Endothelial cell of umbilical vein (primary cell): ENCODE measurements at regions not wholly inside any gene's neighbourhood (a gene's known extent, or its start where the extent isn't known, plus 50 kb on each side); places are given as distances from the start of the nearest gene placed in this dataset.

Experiments used
- EZH2 ChIP-seq: IDR thresholded peaks from 2 replicates; pipeline ENCODE4 v1.6.1; 2012; ENCODE audit warnings: borderline replicate concordance, low read depth, mild to moderate bottlenecking, moderate library complexity, low read length, inconsistent platforms; ENCODE audit not compliant: severe bottlenecking
- JUN ChIP-seq: IDR thresholded peaks from 2 replicates; pipeline ENCODE4 v1.6.1; 2011; ENCODE audit warnings: borderline replicate concordance, low read depth; ENCODE audit not compliant: insufficient read length, insufficient read depth
- POLR2A ChIP-seq: IDR thresholded peaks from 2 replicates; pipeline ENCODE4 v1.6.1; 2012; ENCODE audit warnings: low read depth, mild to moderate bottlenecking, control low read depth, low read length
- POLR2AphosphoS5 ChIP-seq: IDR thresholded peaks from 2 replicates; pipeline ENCODE4 v1.6.1; 2012; ENCODE audit warnings: low read depth, mild to moderate bottlenecking, control low read depth, low read length, moderate library complexity; ENCODE audit not compliant: insufficient read depth
- TF ChIP-seq, protein P1 (sequence below), 2 donors: IDR thresholded peaks; 1 replicate in 1 of 2; 2 replicates in 1 of 2; pipeline ENCODE4 v1.5.1; 2011; ENCODE audit warnings: low read length in 2 of 2, mild to moderate bottlenecking in 2 of 2, moderate library complexity in 2 of 2, control low read depth in 1 of 2, inconsistent platforms in 1 of 2, low read depth in 1 of 2; ENCODE audit not compliant: insufficient read depth in 1 of 2; ENCODE audit errors: extremely low read depth in 1 of 2

DNA sequence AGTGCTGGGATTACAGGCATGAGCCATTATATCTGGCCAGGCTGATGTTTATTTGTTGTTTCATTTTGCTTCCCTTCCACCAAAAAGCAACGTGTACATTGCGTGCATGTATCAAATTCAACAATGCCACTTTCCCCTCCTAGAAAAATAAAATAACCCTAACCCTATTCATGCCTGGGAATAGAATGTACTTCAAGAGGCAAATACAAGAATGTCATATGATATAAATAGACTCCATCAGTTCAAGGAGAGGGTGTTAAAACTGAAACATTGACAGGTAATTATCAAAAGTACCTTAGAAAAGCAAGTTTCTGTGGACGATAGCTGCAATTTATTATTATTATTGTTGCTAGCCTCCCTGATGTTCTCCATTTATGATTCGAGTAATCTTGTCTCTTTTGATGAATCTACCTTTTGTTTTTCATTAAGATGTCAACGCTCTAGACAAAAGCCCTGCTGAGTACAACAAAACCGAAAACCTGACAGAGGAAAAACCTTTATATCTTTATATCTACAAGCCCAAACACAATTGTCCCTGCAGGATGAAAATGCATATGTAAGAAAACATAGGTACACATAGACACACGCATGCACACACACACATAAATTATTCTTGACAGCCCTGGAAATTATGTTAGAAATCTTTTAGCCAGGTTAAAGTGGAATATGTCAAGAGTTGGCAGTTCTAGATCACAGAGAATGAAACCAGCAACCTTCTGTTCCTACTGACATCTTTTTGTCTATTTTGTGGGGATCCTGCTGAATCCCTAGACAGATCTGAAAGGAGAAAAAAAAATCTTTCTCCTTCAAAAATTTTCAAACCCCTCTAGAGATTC lies 98.9 kb downstream of the BTG1 start:
- TF ChIP-seq, protein P1, sequence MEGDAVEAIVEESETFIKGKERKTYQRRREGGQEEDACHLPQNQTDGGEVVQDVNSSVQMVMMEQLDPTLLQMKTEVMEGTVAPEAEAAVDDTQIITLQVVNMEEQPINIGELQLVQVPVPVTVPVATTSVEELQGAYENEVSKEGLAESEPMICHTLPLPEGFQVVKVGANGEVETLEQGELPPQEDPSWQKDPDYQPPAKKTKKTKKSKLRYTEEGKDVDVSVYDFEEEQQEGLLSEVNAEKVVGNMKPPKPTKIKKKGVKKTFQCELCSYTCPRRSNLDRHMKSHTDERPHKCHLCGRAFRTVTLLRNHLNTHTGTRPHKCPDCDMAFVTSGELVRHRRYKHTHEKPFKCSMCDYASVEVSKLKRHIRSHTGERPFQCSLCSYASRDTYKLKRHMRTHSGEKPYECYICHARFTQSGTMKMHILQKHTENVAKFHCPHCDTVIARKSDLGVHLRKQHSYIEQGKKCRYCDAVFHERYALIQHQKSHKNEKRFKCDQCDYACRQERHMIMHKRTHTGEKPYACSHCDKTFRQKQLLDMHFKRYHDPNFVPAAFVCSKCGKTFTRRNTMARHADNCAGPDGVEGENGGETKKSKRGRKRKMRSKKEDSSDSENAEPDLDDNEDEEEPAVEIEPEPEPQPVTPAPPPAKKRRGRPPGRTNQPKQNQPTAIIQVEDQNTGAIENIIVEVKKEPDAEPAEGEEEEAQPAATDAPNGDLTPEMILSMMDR (IDR thresholded peaks at IDR 0.05; ENCODE audit: extremely low read depth in 1 of 2, insufficient read depth in 1 of 2, low read depth in 1 of 2, low read length in 2 of 2) = no peak
- TF ChIP-seq POLR2A (no peak), JUN (no peak), POLR2AphosphoS5 (no peak), EZH2 (no peak)
